ENCODE measurements at regions not wholly inside any gene's neighbourhood (a gene's known extent, or its start where the extent isn't known, plus 50 kb on each side); places are given as distances from the start of the nearest gene placed in this dataset.

- Mint-ChIP-seq H3K4me1 (ENCODE audit: unreplicated experiment) (peaks cover 52% of the 10 kb centered on the region), H3K27me3 (ENCODE audit: unreplicated experiment) (no peaks in the 10 kb centered on the region), H3K4me3 (ENCODE audit: unreplicated experiment) (peak overlapping the region; percentile 57), H3K9me3 (ENCODE audit: unreplicated experiment) (no peaks in the 10 kb centered on the region), H3K36me3 (ENCODE audit: unreplicated experiment) (no peaks in the 10 kb centered on the region), H3K27ac (ENCODE audit: unreplicated experiment) (peak overlapping the region; percentile 96)
- no peak for TF ChIP-seq CTCF (IDR thresholded peaks at IDR 0.05)
- no peak for DNase-seq (ENCODE audit: extremely low spot score, unreplicated experiment)
These were observed 50.8 kb upstream of the GAB1 start for GRCh38 chr4:143285696-143286437.

- H3K36me3 Mint-ChIP-seq (ENCODE audit: unreplicated experiment) = no peaks in the 10 kb centered on the region
- peak overlapping the region; percentile 96 for H3K27ac Mint-ChIP-seq (ENCODE audit: unreplicated experiment)
- no peak for TF ChIP-seq CTCF (IDR thresholded peaks at IDR 0.05)
- DNase-seq (ENCODE audit: extremely low spot score, unreplicated experiment) = no peak
- peak overlapping the region; percentile 57 for H3K4me3 Mint-ChIP-seq (ENCODE audit: unreplicated experiment)
- H3K4me1 Mint-ChIP-seq (ENCODE audit: unreplicated experiment) = peaks cover 46% of the 10 kb centered on the region
- no peaks in the 10 kb centered on the region for H3K9me3 Mint-ChIP-seq (ENCODE audit: unreplicated experiment)
- no peaks in the 10 kb centered on the region for H3K27me3 Mint-ChIP-seq (ENCODE audit: unreplicated experiment)
These were observed 49.7 kb upstream of the GAB1 start for GRCh38 chr4:143286701-143287571.

Data from osteocyte (in vitro differentiated cells).